Panc1 (cell line): ENCODE measurements at regions not wholly inside any gene's neighbourhood (a gene's known extent, or its start where the extent isn't known, plus 50 kb on each side); places are given as distances from the start of the nearest gene placed in this dataset.

Experiments
- ATAC-seq: fragments of 200-7000 bp; cut with Tn5 transposase; 2 replicates; pipeline ENCODE4 v1.9.1; 2020; ENCODE audit warnings: mild to moderate bottlenecking, moderate library complexity
- BruUV-seq: library from RNA; stranded (reverse); fragments of 400-500 nt; replicated peaks from 2 replicates; lab custom pipeline; 2021; lab: Mats Ljungman, UMichigan
- CTCF ChIA-PET: fragments of 300-600 bp; sonication (Branson Sonifier 250); formaldehyde crosslinking; loops from one replicate; lab custom pipeline; 2022; ENCODE audit warnings: antibody characterized with exemption; lab: Charles Lee
- POLR2A ChIA-PET: fragments of 300-600 bp; sonication (Branson Sonifier 250); formaldehyde crosslinking; loops from one replicate; lab custom pipeline; 2022; ENCODE audit warnings: antibody characterized with exemption; lab: Charles Lee
- DNase-seq: peaks from one replicate; pipeline ENCODE4 v3.0.0-alpha.2; 2010; ENCODE audit warnings: low read depth, low spot score
- H3K27ac ChIP-seq: 2 replicates; pipeline ENCODE4 v1.5.1; 2011; ENCODE audit warnings: mild to moderate bottlenecking, low read length, inconsistent platforms
- H3K27me3 ChIP-seq: fragments of 200-500 bp; sonication (Bioruptor generic); 2 replicates; pipeline ENCODE4 v1.6.0; 2014; ENCODE audit warnings: low read length, inconsistent platforms; ENCODE audit not compliant: control insufficient read depth, insufficient read depth
- H3K36me3 ChIP-seq: fragments of 200-500 bp; sonication (Bioruptor generic); 2 replicates; pipeline ENCODE4 v1.5.1; 2014; ENCODE audit warnings: inconsistent platforms, mild to moderate bottlenecking, low read length, moderate library complexity; ENCODE audit not compliant: control insufficient read depth, insufficient read depth
- H3K4me1 ChIP-seq: 2 replicates; pipeline ENCODE4 v1.5.1; 2011; ENCODE audit warnings: inconsistent platforms, mild to moderate bottlenecking, low read length, moderate library complexity; ENCODE audit not compliant: control insufficient read depth, insufficient read depth
- H3K4me3 ChIP-seq, 2 experiments: 2 replicates each; pipeline ENCODE4 v1.5.1; 2011 to 2012; ENCODE audit warnings: low read depth in 2 of 2, low read length in 2 of 2, mild to moderate bottlenecking in 2 of 2, inconsistent platforms in 1 of 2, moderate library complexity in 1 of 2
- H3K9me3 ChIP-seq: fragments of 200-500 bp; sonication (Bioruptor generic); 2 replicates; pipeline ENCODE4 v1.5.1; 2014; ENCODE audit warnings: low read depth, mild to moderate bottlenecking, inconsistent platforms, low read length, moderate library complexity; ENCODE audit not compliant: control insufficient read depth, insufficient read depth
- CTCF ChIP-seq: fragments of 450-650 bp; IDR thresholded peaks from 2 replicates; pipeline ENCODE4 v1.5.1; 2017; ENCODE audit warnings: mild to moderate bottlenecking
- POLR2AphosphoS5 ChIP-seq: IDR thresholded peaks from 2 replicates; pipeline ENCODE4 v1.6.1; 2012; ENCODE audit warnings: mild to moderate bottlenecking, low read depth, low read length, moderate library complexity
- REST ChIP-seq, 2 experiments: IDR thresholded peaks; 2 replicates each; pipeline ENCODE4 v1.6.1; 2011 to 2012; ENCODE audit warnings: low read depth in 2 of 2, control low read depth in 1 of 2, low read length in 1 of 2, mild to moderate bottlenecking in 1 of 2, moderate library complexity in 1 of 2; ENCODE audit not compliant: insufficient read depth in 1 of 2
- SIN3A ChIP-seq: IDR thresholded peaks from 2 replicates; pipeline ENCODE4 v1.6.1; 2012; ENCODE audit warnings: low read depth, mild to moderate bottlenecking, low read length, moderate library complexity, borderline replicate concordance; ENCODE audit not compliant: insufficient read depth
- TCF7L2 ChIP-seq: IDR thresholded peaks from 2 replicates; pipeline ENCODE4 v1.6.1; 2011; ENCODE audit warnings: mild to moderate bottlenecking, low read depth, low read length, inconsistent platforms
- in situ Hi-C: cut with HindIII; loops from 2 replicates; pipeline ENCODE4 v1.10.0; 2016; ENCODE audit warnings: low sequenced_read_pairs, low pct_unique_long_range_greater_than_20kb
- intact Hi-C: fragments of 100-400 bp; cut with micrococcal nuclease; formaldehyde crosslinking; loops from one replicate; pipeline ENCODE4 v1.10.0; 2022; ENCODE audit not compliant: unreplicated experiment

GRCh38 chr12:71321531-71321930 is 118.1 kb upstream of the LGR5 start:
- no peak for DNase-seq
- peaks cover 18% of the 10 kb centered on the region; the same call in 1 of the 2 replicates for H3K9me3 ChIP-seq
- ChIA-PET POLR2A (no interaction called here), CTCF (no interaction called here)
- H3K4me3 ChIP-seq: no peak overlapping the region
- ATAC-seq: no peak
- TF ChIP-seq TCF7L2: no peak
- no peak for TF ChIP-seq POLR2AphosphoS5
- TF ChIP-seq REST (IDR thresholded peaks at IDR 0.05; ENCODE audit: insufficient read depth in 1 of 2, low read depth in 2 of 2, low read length in 1 of 2): no peak
- no peak for TF ChIP-seq SIN3A
- no peak for TF ChIP-seq CTCF
- no peaks in the 10 kb centered on the region for H3K4me1 ChIP-seq
- no TSS peak for BruUV-seq
- no peak overlapping the region for H3K27ac ChIP-seq
- intact Hi-C loops: no loop called here
- no peaks in the 10 kb centered on the region for H3K36me3 ChIP-seq
- H3K27me3 ChIP-seq: no peaks in the 10 kb centered on the region
- in situ Hi-C loops: no loop called here

GRCh38 chr12:71321130-71321529 is 118.5 kb upstream of the LGR5 start:
- CTCF ChIA-PET: no interaction called here
- no peaks in the 10 kb centered on the region for H3K27me3 ChIP-seq
- H3K9me3 ChIP-seq: peaks cover 18% of the 10 kb centered on the region; the same call in 1 of the 2 replicates
- POLR2A ChIA-PET: no interaction called here
- H3K36me3 ChIP-seq: no peaks in the 10 kb centered on the region
- no peak for ATAC-seq
- H3K4me3 ChIP-seq: no peak overlapping the region
- intact Hi-C loops: no loop called here
- TF ChIP-seq SIN3A (no peak), CTCF (no peak), REST (IDR thresholded peaks at IDR 0.05; ENCODE audit: insufficient read depth in 1 of 2, low read depth in 2 of 2, low read length in 1 of 2) (no peak), POLR2AphosphoS5 (no peak), TCF7L2 (no peak)
- H3K27ac ChIP-seq: no peak overlapping the region
- H3K4me1 ChIP-seq: no peaks in the 10 kb centered on the region
- BruUV-seq: no TSS peak
- in situ Hi-C loops: no loop called here
- no peak for DNase-seq
